ENCODE measurements at regions not wholly inside any gene's neighbourhood (a gene's known extent, or its start where the extent isn't known, plus 50 kb on each side); places are given as distances from the start of the nearest gene placed in this dataset.
"Not testable (repeated sequence)": the region's sequence is repeated elsewhere in the genome, so short reads cannot be mapped to it uniquely, and the experiment has no call there.

- not testable (repeated sequence) for DNase-seq
Observed at GRCh38 chr2:130248355-130248754, 50.1 kb upstream of the TUBA3E start.

Data from NCI-H1694 treated with DMSO at 0.1 percent for 48 hours (cell line).